ENCODE measurements at regions not wholly inside any gene's neighbourhood (a gene's known extent, or its start where the extent isn't known, plus 50 kb on each side); places are given as distances from the start of the nearest gene placed in this dataset.

DNA sequence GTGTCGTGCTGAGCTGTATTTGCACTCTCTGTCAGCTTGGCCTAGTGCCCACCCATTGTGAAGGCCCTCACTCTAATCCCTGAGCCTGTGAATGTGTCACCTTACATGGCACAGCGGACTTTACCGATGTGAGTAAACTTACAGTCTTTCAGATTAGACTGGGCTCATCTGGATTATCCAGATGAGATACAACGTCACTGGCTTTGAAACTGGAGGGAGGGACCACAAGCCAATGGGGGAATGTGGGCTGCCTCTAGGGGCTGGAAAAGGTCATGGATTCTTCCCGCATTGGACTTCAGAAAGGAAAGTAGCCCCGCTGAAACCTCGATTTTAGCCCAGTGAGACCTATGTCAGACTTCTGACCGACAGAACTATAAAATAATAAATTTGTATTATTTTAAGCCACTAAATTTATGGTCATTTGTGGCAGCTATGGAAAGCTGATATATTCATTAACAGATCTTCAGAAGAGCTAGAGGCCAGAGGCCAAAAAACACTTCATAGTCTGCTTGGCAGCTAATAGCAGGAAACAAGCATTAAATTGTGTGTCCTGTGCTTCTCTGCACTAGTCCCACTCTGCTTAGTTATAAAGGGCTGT is 139.0 kb upstream of the GAS1 start:
- no peak for DNase-seq (ENCODE audit: low spot score)

DNA sequence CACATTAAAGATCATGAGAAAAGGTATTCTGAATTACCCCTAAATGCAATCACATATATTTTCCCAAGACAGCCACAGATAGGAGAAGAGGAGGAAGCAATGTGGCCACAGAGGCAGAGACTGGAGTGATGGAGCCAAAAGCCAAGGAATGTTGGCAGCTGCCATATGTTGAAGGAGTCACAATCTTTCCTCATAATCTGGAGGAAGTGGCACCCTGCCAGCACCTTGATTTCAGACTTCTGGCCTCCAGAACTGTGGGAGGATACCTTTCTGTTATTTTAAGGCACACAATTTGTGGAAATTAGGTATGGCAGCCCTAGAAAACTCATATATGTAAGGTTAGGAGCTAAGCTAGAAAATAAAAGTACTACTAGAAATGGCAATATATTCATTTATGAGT is 139.9 kb upstream of the GAS1 start:
- DNase-seq (ENCODE audit: low spot score): no peak

DNA sequence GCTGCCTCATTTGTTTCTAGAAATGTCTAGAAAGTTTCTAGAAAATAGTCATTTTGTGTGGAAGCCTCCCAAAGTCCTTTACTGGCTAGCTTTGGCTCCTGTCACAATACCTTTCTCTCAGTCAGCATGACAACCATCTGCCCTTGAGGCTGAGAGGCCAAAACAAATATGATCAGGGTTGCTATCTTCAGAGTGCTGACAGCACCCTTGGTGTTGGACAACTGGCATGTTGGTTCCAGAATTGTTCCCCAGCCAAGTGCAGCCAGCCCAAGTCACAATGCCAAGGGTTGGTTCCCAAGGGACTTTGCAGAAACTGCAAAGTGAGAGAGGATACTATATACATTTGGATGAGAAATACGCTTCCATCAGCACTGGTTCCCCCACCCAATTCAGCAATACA is 140.9 kb upstream of the GAS1 start:
- no peak for DNase-seq (ENCODE audit: low spot score)

DNA sequence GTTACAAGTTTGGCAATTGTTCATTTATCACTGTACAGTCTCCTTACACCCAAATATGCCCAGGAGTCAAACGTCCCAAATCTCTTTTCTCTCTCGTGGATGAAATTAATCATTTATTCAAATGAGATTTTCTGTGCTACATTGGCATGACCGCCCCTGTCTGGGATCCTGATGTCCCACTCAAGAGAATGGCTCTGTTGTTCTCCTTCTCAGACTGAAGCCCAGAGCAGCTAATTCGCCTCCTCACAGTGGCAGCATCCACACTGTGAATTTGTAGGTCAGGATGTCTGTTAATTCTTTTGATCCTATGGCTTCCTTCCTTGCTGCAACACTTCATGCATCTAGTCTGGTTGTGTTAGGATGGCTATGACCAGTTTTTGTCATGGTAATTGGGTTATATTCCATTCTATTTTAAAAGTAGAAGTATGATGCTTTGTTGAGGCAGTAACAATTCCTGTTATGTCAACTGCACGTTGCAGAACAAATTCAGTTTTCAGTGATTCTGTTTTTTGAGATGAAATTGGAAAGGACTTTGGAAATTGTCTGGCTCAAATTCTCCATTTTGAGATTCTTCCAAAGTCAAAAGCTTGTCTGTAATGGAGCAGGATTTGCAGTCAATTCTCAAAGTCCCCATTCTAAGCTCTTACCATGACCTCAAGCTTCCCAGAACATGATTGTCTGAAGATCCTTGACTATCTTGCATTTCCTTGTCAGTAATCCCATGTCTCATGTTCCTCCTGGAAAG is 141.5 kb upstream of the GAS1 start:
- no peak for DNase-seq (ENCODE audit: low spot score)

DNA sequence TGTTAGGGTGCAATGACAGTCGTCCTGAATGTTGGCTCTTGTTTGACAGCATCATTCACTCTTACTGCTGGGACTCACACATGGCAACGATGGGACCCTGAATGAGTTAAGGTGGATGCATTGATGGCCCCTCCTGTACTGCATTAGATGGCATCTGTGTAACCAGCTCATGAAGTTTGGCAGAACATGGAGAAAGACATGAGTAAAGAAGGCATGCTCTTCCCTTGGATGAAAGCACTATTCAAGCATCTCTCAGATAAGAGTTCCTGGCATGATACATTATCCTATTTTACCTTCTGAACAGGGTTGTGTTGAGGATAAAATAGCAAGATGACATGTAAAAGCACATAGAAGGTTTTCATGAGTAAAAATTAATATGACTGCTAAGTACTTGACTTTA is 142.2 kb upstream of the GAS1 start:
- DNase-seq (ENCODE audit: low spot score): no peak

DNA sequence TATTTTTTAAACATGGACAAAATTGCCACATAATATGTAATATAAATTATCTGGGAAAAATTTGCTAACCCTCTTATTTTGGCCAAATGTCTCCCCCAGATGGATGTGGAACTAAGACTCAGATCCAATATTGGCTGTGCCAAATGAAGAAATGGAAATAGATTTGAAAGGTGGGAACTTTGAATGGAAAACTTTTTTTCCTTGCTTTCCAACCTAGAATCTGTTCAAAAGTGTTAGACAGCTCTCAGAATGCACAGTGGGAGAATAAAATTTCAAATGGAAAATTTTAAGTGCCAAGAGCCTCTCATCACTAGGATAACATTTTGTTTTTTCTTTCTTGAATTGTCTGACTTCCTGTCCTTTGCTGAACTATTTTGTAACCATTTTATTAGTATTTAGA is 142.6 kb upstream of the GAS1 start:
- DNase-seq (ENCODE audit: low spot score): no peak

DNA sequence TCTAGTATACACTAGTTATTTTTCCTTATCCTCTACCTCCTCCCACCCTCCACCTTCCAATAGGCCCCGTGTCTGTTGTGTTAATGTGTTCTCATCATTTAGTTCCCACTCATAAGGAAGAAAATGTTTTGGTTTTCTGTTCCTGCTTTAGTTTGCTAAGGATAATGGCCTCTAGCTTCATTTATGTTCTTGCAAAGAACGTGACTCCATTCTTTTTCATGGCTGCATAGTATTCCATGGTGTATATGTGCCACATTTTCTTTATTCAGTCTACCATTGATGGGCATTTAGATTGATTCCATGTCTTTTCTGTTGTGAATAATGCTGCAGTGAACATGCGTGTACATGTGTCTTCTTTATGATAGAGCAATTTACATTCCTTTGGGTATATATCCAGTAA is 146.5 kb upstream of the GAS1 start:
- DNase-seq (ENCODE audit: low spot score): no peak

DNA sequence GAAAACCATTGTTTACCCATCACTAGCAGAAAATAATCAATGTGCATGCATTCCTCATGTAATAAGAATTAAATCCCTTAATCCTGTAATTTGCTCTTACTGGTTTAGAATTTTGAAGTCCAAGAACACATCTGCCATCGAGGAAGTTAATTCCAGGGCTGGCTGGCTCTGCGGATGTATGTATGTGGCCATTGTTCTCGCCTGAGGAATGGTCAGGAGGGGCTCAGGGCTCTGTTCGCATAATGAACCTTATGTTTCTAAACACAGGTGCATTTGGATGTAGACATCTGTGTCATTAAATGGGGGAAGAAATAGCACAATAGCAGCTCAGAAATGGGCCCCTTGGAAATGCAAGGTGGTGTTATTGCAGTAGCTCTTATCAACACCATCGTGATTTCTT is 148.6 kb upstream of the GAS1 start:
- no peak for DNase-seq (ENCODE audit: low spot score)

DNA sequence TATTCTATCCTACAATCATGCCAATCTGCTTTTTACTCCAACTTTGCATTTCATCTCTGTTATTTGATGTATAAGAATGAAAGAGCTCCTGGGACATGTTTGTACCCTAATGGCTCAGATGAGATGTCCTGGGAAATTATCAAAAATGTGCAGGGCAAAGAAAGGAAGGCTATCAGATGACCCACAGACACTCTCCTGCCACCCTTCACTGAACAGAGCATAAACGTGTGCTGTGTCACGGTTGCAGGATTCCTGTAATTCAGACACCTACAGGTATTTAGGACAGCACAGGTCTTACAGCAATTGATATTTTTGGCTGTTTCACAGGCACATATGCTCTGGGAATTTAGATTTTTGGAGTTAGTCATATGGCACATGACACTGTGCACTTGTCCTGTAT is 149.2 kb upstream of the GAS1 start:
- DNase-seq (ENCODE audit: low spot score): no peak

DNA sequence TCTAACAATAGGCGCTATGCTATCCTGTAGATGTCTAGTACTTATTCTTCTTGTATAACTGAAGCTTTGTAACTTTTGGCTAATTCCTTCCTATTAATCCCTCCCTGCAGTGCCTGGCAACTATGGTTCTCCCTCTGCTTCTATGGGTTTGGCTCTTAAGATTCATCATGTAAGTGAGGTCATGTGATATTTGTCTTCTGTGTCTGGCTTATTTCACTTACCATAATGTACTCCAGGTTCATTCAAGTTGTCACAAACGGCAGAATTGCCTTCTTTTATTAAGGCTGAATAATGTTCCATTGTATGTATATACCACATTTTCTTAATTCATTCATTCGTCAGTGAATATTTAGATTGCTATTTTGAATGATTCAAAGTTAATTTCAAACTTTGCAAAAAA is 149.9 kb upstream of the GAS1 start:
- no peak for DNase-seq (ENCODE audit: low spot score)

DNA sequence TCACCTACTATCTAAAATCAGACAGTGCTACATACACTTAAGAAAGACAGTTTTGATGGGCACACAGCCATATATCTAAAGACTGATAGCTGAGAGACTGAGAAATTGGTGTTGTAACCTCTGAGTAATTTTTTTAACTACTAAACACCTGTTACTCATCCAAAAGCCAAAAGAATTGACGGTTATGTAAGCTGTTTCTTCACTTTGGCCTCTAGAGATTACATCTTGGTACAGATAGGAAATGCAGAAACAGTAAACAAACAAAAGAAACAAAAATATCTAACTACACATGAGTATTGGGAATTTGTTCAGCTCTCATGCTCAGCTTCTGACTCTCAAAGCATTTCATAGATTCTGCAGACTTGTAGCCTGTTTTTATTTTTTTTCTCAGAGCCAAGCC is 152.1 kb upstream of the GAS1 start:
- DNase-seq (ENCODE audit: low spot score): no peak

DNA sequence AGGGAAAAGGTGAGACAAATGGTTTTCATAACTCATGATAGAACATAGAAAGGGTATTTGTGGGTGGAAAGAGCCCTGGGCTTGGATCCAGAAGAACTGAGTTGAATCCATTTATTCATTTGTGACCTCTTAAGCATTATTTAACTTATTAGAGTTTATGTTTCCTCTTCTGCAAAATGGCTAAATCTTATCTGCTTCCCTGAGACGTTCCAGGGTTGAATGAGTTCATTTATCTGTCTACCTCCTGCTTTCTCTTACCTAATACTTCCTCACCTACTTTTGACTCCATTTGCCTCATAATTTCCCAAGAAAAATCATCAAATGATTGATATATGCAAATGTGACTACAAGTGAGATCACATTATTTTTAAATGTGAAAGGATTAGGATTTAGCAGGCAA is 152.7 kb upstream of the GAS1 start:
- no peak for DNase-seq (ENCODE audit: low spot score)

DNA sequence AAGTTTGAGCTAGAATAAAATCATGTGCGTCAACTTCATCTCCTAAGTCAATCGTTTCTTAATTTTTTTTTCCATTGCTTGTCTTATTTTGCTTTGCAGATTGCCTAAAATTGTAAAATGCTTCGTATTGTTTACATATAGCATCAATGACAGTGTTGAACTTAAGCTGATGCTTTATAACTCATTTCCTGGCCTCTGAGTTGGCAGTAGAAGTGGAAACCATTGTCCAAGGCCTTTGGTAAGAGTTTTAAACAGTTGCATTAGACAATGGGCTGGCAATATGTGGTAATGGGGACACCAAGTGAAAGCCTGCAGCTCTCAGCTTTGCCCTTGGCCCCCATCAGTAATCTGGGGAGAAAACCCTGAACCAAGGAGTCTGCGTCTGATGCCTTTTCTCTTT is 154.8 kb upstream of the GAS1 start:
- DNase-seq (ENCODE audit: low spot score): no peak

DNA sequence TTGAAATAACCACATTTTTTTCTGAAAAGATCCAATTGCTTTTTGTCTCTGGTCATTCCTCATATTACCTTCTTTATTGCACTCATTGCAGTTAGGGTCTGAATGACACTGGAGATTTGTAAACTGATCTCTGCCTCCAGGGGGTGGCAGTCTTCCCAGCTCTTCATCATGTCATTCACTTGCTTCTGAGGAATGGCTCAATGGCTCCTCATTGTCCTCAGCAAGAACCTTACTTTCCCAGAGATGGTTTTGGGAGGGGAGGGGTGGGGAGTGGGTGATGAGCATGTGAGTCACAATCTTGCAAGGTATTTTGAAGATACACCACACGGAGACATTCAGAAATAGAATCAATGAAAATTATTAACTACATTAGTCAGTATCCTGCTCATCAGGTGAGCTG is 159.8 kb upstream of the GAS1 start:
- DNase-seq (ENCODE audit: low spot score): no peak

DNA sequence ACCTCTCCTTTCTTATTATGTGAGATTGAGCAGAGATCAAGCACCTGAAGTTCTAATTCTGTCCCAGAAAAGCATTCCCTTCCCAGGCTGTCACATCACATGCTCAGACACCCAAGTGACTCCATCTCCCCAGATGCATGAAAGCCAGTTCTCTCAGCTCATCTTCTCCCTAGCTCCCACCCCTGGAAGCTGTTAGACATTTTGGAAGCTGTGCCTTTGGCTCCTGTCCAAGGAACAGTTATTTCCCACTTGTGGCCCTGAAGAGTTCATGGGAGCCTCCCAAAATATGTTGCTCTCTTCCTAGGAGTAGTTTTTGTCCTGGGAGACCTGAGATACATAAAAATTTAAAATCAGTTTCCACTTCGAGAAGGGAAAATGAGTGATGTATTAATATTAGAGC is 161.4 kb upstream of the GAS1 start:
- DNase-seq (ENCODE audit: low spot score): no peak

DNA sequence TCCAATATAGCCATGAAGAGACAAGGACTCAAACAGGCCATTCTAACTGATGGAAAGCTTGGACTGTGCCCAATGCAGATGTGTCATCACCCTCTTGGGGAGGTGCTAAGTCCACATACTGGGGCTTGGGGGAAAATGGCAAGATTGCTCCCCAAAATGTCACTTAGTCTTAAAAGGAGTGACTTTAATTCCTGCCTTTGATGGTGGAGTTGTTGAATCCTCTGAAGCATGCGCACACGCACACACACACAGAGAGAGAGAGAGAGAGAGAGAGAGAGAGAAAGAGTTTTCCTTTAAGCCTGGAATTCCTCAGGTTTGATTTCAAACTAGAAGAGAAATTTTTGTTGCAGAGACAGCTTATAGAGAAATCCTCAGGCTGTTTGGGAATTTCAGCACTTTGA is 161.9 kb upstream of the GAS1 start:
- DNase-seq (ENCODE audit: low spot score): no peak

DNA sequence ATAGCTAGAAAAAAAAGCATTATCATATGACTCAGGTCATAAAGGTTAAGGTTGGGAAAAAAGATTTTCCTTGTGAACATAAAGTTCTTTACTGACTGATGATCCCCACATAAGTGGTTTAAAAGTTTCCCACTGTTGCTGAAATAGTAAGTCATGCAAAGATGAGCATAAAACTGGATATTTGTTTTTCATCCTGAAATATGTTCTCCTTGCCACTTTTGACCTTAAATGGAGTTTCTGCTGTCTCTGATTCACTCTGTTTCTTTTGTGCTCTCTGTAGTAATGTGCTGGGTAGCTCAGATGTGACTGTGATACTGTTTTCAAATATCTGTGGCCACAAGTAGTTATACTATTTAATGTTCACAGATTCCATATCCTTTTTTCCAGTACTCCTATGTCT is 162.5 kb upstream of the GAS1 start:
- peak; percentile 7 for DNase-seq (ENCODE audit: low spot score)

DNA sequence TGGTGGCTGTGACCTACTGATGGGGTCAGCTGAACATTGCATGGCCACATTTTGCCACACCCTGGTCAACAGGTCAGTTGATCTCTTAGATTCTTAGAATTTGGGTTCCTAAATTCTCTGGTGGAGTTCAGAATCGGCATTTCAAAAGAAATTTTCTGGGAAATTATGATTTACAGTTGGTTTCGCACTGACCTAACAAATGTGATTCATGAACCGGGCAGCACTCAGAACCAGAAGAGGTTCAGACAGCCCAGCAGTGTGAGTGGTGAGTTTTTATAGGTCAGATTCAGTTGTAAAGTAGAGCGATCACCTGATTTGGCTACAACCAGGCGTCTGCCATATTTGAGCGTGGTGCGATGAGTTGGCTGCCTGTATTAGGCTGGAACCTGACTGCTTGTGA is 163.7 kb upstream of the GAS1 start:
- DNase-seq (ENCODE audit: low spot score): no peak

DNA sequence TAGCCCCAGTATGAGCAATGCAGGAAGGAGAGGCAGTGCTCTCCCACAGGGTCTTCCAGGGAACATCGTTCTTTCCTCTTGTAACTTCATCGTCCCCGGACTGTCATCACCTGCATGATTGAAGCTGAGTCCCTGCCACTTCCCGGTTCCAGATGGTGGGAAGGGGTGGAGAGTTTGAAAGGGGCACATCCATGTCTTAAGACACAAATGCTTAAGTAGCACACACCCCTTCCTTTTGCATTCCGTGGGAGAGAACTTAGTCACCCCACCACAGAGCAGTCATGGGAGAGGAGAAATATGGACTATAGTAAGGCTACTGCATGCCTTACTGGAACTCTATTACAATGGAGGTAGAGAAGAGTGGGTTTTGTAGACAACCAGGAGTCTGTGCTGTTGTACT is 165.3 kb upstream of the GAS1 start:
- no peak for DNase-seq (ENCODE audit: low spot score)

DNA sequence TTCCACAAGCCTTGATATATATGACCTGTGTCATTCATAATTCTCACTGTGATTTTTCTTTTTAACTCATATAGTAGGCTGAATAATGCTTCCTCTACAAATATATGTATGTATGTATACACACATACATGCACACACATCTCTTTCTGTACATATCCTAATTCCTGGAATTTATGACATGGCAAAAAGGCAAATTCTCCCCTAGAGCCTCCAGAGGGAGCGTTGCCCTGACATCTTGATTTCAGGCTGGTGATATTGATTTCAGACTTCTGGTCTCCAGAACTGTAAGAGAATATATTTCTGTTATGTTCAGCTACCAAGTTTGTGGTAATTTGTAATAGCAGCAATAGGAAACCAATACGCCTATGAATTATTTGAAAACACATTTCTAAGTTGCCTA is 166.6 kb upstream of the GAS1 start:
- no peak for DNase-seq (ENCODE audit: low spot score)

DNA sequence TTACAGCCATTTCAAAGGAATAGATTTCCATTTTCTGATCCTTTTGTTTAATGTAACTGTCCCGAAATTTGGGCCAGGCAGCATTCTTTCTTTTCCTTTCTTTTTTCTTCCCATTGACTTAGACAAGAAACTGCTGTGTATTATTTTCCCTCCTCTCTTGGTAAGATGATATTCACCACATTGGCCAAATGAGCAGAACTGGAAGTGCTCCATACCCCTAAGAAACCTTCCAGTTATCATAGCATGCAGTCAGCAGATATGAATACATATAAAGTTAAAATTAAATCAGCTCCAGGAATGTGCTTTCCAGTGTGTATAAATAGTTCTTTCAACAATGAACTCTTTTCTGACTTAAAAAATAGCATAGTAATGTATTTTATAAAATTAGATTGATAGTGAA is 168.5 kb upstream of the GAS1 start:
- DNase-seq (ENCODE audit: low spot score): peak; percentile 7

DNA sequence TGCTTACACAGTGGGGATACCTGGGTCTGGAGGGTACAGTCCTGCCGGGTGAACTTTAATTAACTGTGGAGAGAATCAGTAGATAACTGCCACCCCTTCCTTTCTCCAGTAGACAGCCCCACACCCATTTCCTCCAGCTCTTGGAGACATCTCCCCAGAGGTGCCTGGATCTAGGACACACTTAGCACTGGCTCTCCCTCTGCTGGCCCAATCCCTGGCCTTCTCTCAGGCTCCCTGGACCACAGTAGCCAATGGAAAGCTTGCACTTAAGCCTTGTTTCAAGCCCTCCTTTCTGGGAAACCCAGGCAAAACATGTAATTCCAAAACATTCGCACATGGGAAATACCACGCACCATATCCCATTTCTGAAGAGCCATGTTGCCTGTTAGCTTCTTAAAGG is 169.2 kb upstream of the GAS1 start:
- no peak for DNase-seq (ENCODE audit: low spot score)

DNA sequence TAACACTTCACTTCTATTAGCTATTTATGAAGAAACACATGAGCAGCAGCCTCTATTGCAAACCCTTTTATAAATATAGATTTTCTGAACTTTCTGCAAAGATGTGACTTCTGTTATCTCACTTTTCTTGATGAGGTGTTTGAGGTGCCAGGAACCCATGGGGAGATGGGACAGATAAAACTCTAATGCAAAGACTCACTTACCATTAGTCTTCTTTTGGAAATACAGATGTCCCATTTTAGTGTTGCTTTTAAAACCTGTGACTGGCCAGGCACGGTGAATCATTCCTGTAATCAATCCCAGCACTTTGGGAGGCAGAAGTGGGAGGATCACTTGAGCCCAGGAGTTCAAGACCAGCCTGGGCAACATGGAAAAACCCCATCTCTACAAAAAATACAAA is 171.3 kb upstream of the GAS1 start:
- DNase-seq (ENCODE audit: low spot score): no peak

DNA sequence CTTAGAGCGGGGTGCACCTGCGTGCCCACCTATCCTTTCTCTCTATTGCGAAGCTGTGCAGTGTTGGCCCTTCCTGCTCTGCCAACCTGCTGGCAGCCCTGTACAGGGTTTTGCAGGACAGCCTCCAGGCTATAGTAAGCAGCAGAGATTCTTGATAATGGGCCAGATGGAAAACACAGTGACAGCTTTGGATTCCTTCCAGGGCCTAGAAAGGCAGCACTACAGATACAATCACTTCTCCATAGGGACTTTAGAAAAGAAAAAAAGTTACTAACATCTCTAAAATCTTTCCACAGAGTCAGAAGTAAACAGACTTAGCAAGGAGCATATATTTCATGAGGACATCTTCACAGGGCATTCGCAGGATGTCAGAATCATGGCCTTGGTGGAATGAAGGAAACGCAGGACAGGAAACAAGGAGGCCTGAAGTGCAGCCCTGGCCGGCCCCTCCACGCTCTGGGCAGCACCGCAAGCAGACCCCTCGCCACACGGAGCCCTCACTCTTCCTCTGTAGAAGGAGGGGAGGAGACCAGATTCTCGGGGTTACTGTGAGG is 172.1 kb upstream of the GAS1 start:
- peak; percentile 54 for DNase-seq (ENCODE audit: low spot score)

All from hepatic stellate cell (primary cell).